Left forelimb (tissue), 1 donor: ENCODE measurements at regions not wholly inside any gene's neighbourhood (a gene's known extent, or its start where the extent isn't known, plus 50 kb on each side); places are given as distances from the start of the nearest gene placed in this dataset.
"Not testable (repeated sequence)": the region's sequence is repeated elsewhere in the genome, so short reads cannot be mapped to it uniquely, and the experiment has no call there.

ENCODE experiments used
- DNase-seq: peaks from one replicate; pipeline ENCODE4 v3.0.0-alpha.2; 2018; ENCODE audit warnings: low spot score

- no peak for DNase-seq
Measured at GRCh38 chr13:66237411-66238062, 992.6 kb downstream of the PCDH9 start.

- no peak for DNase-seq
Measured at GRCh38 chr13:66234159-66234558, 996.0 kb downstream of the PCDH9 start.

- not testable (repeated sequence) for DNase-seq
Measured at GRCh38 chr13:66231958-66232357, 998.2 kb downstream of the PCDH9 start.

DNA sequence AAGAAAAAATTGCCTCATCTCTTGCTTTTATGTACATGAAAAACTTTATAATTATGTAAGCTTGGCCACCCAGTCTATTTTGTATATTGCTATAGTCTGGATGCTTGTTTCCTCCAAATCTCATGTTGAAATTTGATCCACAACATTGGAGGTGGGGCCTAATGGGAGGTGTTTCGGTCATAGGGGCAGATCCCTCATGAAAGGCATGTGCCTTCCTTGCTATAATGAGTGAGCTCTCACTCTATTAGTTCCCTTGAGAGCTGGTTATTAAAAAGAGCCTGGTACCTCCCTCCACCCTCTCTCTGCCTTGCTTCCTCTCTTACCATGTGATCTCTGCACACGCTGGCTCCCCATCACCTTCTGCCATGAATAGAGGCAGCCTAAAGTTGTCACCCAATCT lies 1005.1 kb downstream of the PCDH9 start:
- no peak for DNase-seq

DNA sequence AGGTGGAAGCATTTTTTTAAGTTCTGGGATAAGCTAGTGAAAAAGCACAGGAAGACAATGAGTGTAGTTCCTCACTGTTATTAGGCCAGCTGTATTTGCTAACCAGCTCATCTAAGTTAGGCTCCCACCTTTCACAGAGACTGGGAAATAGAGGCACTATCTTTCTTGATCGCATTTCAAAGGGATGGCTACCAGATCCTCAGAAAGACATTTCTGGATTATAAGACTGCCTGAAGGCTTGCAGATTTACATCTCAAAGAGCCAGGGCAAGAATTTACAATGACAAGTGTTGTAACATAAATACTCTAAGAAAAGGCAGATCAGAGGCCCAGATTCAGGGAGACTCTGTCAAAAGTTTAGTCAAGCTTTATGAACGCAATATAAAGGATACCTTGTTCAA lies 1005.5 kb downstream of the PCDH9 start:
- no peak for DNase-seq

- DNase-seq, result no peak
Measured at GRCh38 chr13:66222926-66223325, 1007.2 kb downstream of the PCDH9 start.

DNA sequence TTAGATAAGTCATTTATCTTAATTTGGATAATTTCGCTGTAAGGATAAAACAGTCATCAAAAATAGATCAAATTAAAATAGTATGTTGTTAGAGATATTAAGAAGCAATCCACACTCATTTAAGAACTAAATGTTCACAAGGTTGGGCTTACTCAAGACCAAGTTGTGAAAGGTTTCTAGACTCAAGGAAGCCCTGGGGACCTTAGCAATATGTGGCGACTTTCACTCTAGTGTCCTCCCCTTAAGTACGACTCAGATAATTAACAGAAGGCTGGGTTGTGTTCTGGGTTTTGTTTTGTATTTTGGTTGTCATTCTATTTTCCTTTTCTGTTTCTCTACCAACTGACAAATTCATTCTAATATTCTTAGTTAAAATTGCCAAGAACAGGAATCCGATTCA lies 1008.0 kb downstream of the PCDH9 start:
- no peak for DNase-seq

DNA sequence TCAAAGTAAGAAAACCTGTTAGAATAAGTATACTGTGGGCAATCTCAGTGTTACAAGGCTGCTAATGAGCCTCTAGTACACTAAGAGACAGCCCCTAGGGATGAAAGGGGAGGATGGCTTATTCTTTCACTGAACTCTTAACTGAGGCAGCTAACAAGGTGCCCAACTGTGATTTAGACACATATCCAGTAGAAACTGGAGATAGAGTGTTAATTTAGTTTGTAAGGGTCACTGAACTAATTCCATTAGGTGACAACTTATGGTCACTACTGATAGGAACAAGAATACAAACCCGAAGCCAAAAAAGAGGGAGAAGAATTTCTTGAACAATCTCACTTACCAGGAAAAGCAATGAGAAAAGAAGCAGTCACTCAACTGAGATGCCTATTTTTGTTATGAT lies 1010.6 kb downstream of the PCDH9 start:
- DNase-seq, result no peak

GRCh38 chr13:66218583-66218982 lies 1011.6 kb downstream of the PCDH9 start:
- DNase-seq, result no peak

GRCh38 chr13:66216728-66217127 lies 1013.4 kb downstream of the PCDH9 start:
- DNase-seq, result no peak

DNA sequence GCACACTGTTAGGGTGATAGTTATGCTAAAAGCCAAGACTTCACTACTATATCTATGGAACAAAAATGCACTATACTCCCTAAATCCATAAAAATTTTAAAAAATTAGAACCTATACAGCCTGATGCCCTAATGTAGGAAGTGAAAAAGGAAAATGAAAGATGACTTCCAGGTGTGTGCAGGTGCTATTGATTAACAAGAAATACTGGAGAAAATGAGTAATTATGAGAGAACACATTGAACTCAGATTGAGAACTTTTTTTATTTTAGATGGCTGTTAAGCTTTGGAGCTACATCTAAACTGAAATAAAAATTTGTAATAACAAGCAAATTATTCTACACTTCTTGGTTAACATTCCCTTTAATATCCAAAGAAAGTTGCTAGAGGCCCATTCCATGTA lies 1015.7 kb downstream of the PCDH9 start:
- DNase-seq, result no peak

GRCh38 chr13:66212511-66212910 lies 1017.6 kb downstream of the PCDH9 start:
- DNase-seq, result no peak

DNA sequence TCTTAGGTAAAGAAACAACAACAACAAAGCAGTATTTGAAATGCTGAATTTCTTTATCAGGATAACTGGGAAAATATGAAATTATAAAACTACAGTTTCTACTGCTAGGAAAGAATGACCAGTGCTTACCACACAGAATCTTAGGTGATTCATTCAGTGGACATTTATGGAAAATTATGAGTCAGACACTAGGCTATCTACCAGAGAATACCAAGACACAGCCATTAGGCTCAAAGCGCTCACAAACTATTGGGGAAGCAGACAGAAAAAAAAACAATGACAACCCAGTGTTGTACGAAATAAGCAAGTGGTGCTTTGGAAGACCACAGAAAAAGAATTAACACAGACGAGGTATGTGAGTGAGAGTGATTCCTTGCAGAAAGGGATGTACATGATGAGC lies 1019.5 kb downstream of the PCDH9 start:
- no peak for DNase-seq

GRCh38 chr13:66208589-66208988 lies 1021.5 kb downstream of the PCDH9 start:
- DNase-seq, result no peak

DNA sequence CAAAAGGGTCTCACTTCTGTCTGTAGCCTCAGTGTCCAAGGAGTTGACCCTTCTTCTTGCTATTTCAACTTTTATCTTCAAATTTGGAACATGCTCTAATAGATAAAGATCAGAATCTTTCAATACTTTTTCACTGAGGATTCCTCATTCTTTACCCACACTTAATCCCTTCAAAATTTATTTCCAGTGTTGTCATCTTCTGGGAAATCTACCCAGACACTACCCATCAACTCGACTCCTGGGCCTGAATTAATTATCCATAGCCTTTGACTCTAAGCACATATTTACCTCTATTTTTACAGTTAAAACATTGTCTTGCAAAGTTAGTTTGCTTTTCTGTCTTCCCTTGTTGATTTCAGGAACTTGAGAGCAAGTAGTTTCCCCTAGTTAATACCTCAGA lies 1022.5 kb downstream of the PCDH9 start:
- no peak for DNase-seq

DNA sequence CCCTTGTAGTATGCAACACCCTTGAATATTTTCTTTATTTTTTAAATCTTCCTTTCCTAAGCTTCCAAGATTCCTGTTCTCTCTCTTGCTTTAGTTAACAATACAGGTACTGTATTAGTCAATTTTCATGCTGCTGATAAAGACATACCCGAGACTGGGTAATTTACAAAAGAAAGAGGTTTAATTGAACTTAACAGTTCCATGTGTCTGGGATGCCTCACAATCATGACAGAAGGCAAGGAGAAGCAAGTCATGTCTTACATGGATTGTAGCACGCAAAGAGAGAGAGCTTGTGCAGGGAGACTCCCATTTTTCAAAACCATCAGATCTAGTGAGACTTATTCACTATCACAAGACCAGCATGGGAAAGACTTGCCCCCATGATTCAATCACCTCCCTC lies 1024.3 kb downstream of the PCDH9 start:
- DNase-seq, result no peak

DNA sequence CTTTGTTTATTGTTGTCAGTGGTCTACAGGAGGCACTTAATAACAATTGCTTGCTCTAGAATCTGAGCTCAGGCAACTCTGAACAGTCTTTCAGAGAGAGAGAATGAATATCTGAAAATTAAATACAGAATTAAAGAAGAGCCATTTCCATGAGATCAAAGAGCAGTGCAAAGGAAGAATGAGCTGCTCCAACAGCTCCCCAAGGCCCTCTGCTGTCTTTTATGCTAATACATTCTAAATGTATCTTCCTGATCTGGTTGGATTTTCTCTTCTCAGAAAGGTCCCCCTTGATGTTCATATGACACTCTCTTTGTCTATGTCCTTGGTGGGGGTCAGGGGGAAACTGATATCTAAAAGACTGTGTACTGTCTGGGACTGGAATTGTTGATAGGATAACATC lies 1029.6 kb downstream of the PCDH9 start:
- DNase-seq, result no peak

DNA sequence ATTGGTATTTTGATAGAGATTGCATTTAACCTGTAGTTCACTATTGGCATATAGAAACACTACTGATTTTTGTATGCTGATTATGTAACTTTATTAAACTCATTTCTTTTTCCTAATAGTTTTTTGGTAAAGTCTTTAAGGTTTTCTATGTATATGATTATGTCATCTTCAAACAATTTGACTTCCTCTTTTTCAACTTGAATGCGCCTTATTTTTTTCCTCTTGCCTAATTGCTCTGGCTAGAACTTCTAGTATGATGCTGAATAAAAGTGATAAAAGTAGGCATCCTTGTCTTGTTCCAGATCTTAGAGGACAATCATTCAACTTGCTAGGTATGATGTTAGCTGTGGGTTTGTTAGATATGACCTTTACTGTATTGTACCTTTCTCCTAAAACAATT lies 1034.9 kb downstream of the PCDH9 start:
- no peak for DNase-seq

- no peak for DNase-seq
Measured at GRCh38 chr13:66189986-66190385, 1040.2 kb downstream of the PCDH9 start.

- no peak for DNase-seq
Measured at GRCh38 chr13:66180836-66181235, 1049.3 kb downstream of the PCDH9 start.

DNA sequence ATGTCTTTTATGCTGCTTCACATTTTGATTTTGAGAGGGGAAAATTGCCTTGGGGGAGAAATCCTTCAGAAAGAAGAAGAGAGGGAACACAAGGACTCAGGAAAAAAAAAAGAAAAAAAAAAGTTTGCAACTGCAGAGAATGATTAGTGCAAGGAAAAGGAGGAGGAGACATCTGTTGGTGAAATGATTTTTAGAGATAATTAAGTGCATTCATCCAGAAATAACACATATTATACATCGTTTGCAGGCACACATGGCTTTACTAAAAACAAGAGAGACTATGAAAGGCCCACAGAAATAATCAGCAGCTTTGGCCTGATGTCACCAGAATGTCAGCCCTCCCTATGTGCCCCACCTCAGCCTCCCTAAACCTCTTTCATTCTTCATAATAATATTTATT lies 1058.2 kb downstream of the PCDH9 start:
- no peak for DNase-seq

GRCh38 chr13:66162470-66162869 lies 1067.7 kb downstream of the PCDH9 start:
- DNase-seq, result no peak

DNA sequence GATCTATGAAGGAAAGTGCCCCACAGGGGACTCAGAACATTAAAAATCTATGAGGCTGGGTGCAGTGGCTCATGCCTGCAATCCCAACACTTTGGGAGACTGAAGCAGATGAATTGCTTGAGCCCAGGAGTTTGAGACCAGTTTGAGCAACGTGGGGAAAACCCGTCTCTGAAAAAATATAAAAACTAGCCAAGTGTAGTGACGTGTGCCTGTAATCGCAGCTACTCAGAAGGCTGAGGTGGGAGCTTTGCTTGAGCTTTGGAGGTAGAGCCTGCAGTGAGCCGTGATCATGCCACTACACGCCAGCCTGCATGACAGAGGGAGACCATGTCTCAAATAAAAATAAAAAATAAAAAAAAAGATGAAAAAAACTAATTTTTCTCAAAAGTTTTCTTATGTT lies 1070.6 kb downstream of the PCDH9 start:
- no peak for DNase-seq

GRCh38 chr13:66154976-66155375 lies 1075.2 kb downstream of the PCDH9 start:
- no peak for DNase-seq

- DNase-seq, result no peak
Measured at GRCh38 chr13:66154354-66154753, 1075.8 kb downstream of the PCDH9 start.
